Fibroblast of skin of left biceps (primary cell): ENCODE measurements at regions not wholly inside any gene's neighbourhood (a gene's known extent, or its start where the extent isn't known, plus 50 kb on each side); places are given as distances from the start of the nearest gene placed in this dataset.
"Not testable (repeated sequence)": the region's sequence is repeated elsewhere in the genome, so short reads cannot be mapped to it uniquely, and the experiment has no call there.

ENCODE experiments used
- DNase-seq, 2 experiments: peaks; one replicate each; pipeline ENCODE4 v3.0.0-alpha.2; 2013; ENCODE audit warnings: low read depth in 2 of 2

GRCh38 chr2:221999717-222000116, 299.1 kb downstream of the PAX3 start:
- DNase-seq, result no peak

- DNase-seq, result no peak
Observed at GRCh38 chr2:221999166-221999565, 299.6 kb downstream of the PAX3 start.

- no peak for DNase-seq
Observed at GRCh38 chr2:221997683-221998082, 301.1 kb downstream of the PAX3 start.

GRCh38 chr2:221997100-221997499, 301.7 kb downstream of the PAX3 start:
- peak; percentile 64 to 72 for DNase-seq

- DNase-seq, result no peak
Observed at GRCh38 chr2:221994926-221995325, 303.9 kb downstream of the PAX3 start.

GRCh38 chr2:221984376-221984775, 314.4 kb downstream of the PAX3 start:
- DNase-seq, result not testable (repeated sequence)

- no peak for DNase-seq
Observed at GRCh38 chr2:221981912-221982470, 316.8 kb downstream of the PAX3 start.

GRCh38 chr2:221975151-221975550, 323.6 kb downstream of the PAX3 start:
- no peak for DNase-seq

GRCh38 chr2:221973902-221974301, 324.9 kb downstream of the PAX3 start:
- no peak for DNase-seq

- DNase-seq, result no peak
Observed at GRCh38 chr2:221973502-221973901, 325.3 kb downstream of the PAX3 start.

- DNase-seq, result no peak
Observed at GRCh38 chr2:221972813-221973478, 325.9 kb downstream of the PAX3 start.

GRCh38 chr2:221970389-221970788, 328.4 kb downstream of the PAX3 start:
- no peak for DNase-seq

- no peak for DNase-seq
Observed at GRCh38 chr2:221969830-221970144, 329.0 kb downstream of the PAX3 start.

GRCh38 chr2:221969087-221969829, 329.5 kb downstream of the PAX3 start:
- DNase-seq, result peak; percentile 4 to 6

GRCh38 chr2:221962186-221962585, 336.6 kb downstream of the PAX3 start:
- no peak for DNase-seq

GRCh38 chr2:221961561-221961960, 337.2 kb downstream of the PAX3 start:
- DNase-seq, result no peak

- no peak for DNase-seq
Observed at GRCh38 chr2:221958224-221958623, 340.6 kb downstream of the PAX3 start.

GRCh38 chr2:221948076-221948475, 350.7 kb downstream of the PAX3 start:
- DNase-seq, result no peak

- DNase-seq, result not testable (repeated sequence)
Observed at GRCh38 chr2:221944452-221944851, 354.3 kb downstream of the PAX3 start.

GRCh38 chr2:221943076-221943810, 355.6 kb downstream of the PAX3 start:
- no peak for DNase-seq

GRCh38 chr2:221931251-221931991, 359.3 kb upstream of the EPHA4 start:
- DNase-seq, result no peak

- no peak for DNase-seq
Observed at GRCh38 chr2:221929259-221929658, 357.2 kb upstream of the EPHA4 start.
